A549 (cell line): ENCODE measurements at regions not wholly inside any gene's neighbourhood (a gene's known extent, or its start where the extent isn't known, plus 50 kb on each side); places are given as distances from the start of the nearest gene placed in this dataset.

Source experiments
- ATAC-seq, 2 experiments: fragments of 200-7000 bp in 1 of 2; fragments of >200 bp in 1 of 2; cut with Nextera tagmentation in 1 of 2; cut with Tn5 transposase in 1 of 2; 3 replicates each; pipeline versions ENCODE4 v1.8.0 to v1.9.1; 2018 to 2020; ENCODE audit warnings: mild to moderate bottlenecking in 1 of 2, moderate library complexity in 1 of 2
- CTCF ChIA-PET: fragments of 300-600 bp; sonication (Branson Sonifier 250); formaldehyde crosslinking; extraction: SDS; loops from one replicate; lab custom pipeline; 2021; ENCODE audit warnings: antibody characterized with exemption, inconsistent platforms; lab: Yijun Ruan, JAX
- POLR2A ChIA-PET: fragments of 350-600 bp; formaldehyde crosslinking; extraction: SDS; loops from one replicate; lab custom pipeline; 2021; ENCODE audit warnings: antibody characterized with exemption, inconsistent platforms; lab: Yijun Ruan, JAX
- DNase-seq, 2 experiments: peaks; one replicate each; pipeline versions ENCODE4 v3.0.0 to v3.0.0-alpha.2; 2011 to 2016; ENCODE audit warnings: low read depth in 1 of 2, low spot score in 1 of 2
- FAIRE-seq: peaks from 2 replicates; lab custom pipeline; 2011; peaks lifted over from hg19 to GRCh38; lab: Jason Lieb, UNC
- H3K27ac ChIP-seq, 2 experiments: fragments of >200 bp; sonication (Bioruptor Twin); formaldehyde crosslinking; 3 replicates each; pipeline ENCODE4 v1.5.1; 2016 to 2017
- H3K4me1 ChIP-seq: fragments of >200 bp; sonication (Bioruptor Twin); formaldehyde crosslinking; 3 replicates; pipeline ENCODE4 v1.6.1; 2016
- H3K4me2 ChIP-seq: fragments of >200 bp; sonication (Bioruptor Twin); formaldehyde crosslinking; 3 replicates; pipeline ENCODE4 v1.6.1; 2016
- H3K4me3 ChIP-seq: fragments of >200 bp; sonication (Bioruptor Twin); formaldehyde crosslinking; 3 replicates; pipeline ENCODE4 v1.5.1; 2016
- H3K9me3 ChIP-seq: fragments of >200 bp; sonication (Bioruptor Twin); formaldehyde crosslinking; 3 replicates; pipeline ENCODE4 v1.6.1; 2016
- ATOH8 ChIP-seq: fragments of 250-450 bp; sonication (Bioruptor Pico); IDR thresholded peaks from 2 replicates; pipeline ENCODE4 v1.5.0; 2020; ENCODE audit warnings: low read depth, mild to moderate bottlenecking, moderate library complexity
- CEBPB ChIP-seq, 2 experiments: fragments of >200 bp in 1 of 2; sonication (Bioruptor Twin) in 1 of 2; formaldehyde crosslinking in 1 of 2; IDR thresholded peaks; 2 replicates each; pipeline ENCODE4 v1.6.1; 2012 to 2016
- CHD2 ChIP-seq: fragments of 150-350 bp; IDR thresholded peaks from 2 replicates; pipeline ENCODE4 v1.6.1; 2014; ENCODE audit warnings: low read length; ENCODE audit not compliant: partially characterized antibody
- CHD4 ChIP-seq: fragments of 200-600 bp; sonication (generic); IDR thresholded peaks from 2 replicates; pipeline ENCODE4 v1.6.1; 2016; ENCODE audit warnings: antibody characterized with exemption, mild to moderate bottlenecking, borderline replicate concordance
- EHF ChIP-seq: fragments of 250-450 bp; sonication (Bioruptor Pico); IDR thresholded peaks from 2 replicates; pipeline ENCODE4 v1.5.0; 2020; ENCODE audit warnings: mild to moderate bottlenecking
- ELK1 ChIP-seq: fragments of 150-350 bp; IDR thresholded peaks from 2 replicates; pipeline ENCODE4 v1.6.1; 2014; ENCODE audit warnings: low read depth, mild to moderate bottlenecking, low read length
- GATA3 ChIP-seq: IDR thresholded peaks from 2 replicates; pipeline ENCODE4 v1.6.1; 2012; ENCODE audit warnings: borderline replicate concordance
- JUNB ChIP-seq: fragments of >200 bp; sonication (Bioruptor Twin); formaldehyde crosslinking; IDR thresholded peaks from 2 replicates; pipeline ENCODE4 v1.6.1; 2016
- MYC ChIP-seq: IDR thresholded peaks from 2 replicates; pipeline ENCODE4 v1.6.1; 2012; ENCODE audit warnings: mild to moderate bottlenecking, inconsistent platforms, low read length, improper control_type of control experiment, borderline replicate concordance
- NPAS2 ChIP-seq: fragments of 250-450 bp; sonication (Bioruptor Pico); IDR thresholded peaks from 2 replicates; pipeline ENCODE4 v1.8.0; 2022; ENCODE audit warnings: mild to moderate bottlenecking, moderate library complexity, borderline replicate concordance
- PHF8 ChIP-seq: fragments of 200-600 bp; sonication (generic); IDR thresholded peaks from 2 replicates; pipeline ENCODE4 v1.6.1; 2016; ENCODE audit warnings: low read depth, mild to moderate bottlenecking, antibody characterized with exemption, moderate library complexity, borderline replicate concordance
- RARB ChIP-seq: fragments of 250-450 bp; sonication (Bioruptor Pico); IDR thresholded peaks from 2 replicates; pipeline ENCODE4 v1.8.0; 2021; ENCODE audit warnings: mild to moderate bottlenecking, moderate library complexity
- SREBF2 ChIP-seq: fragments of 450-650 bp; IDR thresholded peaks from 2 replicates; pipeline ENCODE4 v1.6.1; 2014; ENCODE audit warnings: mild to moderate bottlenecking, moderate library complexity
- TFCP2L1 ChIP-seq: fragments of 250-450 bp; sonication (Bioruptor Pico); IDR thresholded peaks from 2 replicates; pipeline ENCODE4 v1.5.0; 2021; ENCODE audit warnings: mild to moderate bottlenecking
- WGBS: methylation state at CpG from one replicate; pipeline ENCODE4 v1.1.6; 2017; ENCODE audit errors: missing lambda C conversion rate; 5-methylcytosine and 5-hydroxymethylcytosine counted together
- TF ChIP-seq, protein P1 (sequence below): fragments of 200-600 bp; sonication (generic); IDR thresholded peaks from 2 replicates; pipeline ENCODE4 v1.6.1; 2016; ENCODE audit warnings: antibody characterized with exemption, mild to moderate bottlenecking, moderate library complexity
- TF ChIP-seq, protein P2 (sequence below): IDR thresholded peaks from 2 replicates; pipeline ENCODE4 v1.6.1; 2012

- FAIRE-seq, result no peak
- DNase-seq, result no peak
- Histone ChIP-seq H3K27ac (no peak overlapping the region), H3K4me1 (no peaks in the 10 kb centered on the region), H3K9me3 (0 out of 3 replicates have a peak, but pooled peaks cover 3% of the 10 kb centered on the region), H3K4me3 (no peak overlapping the region), H3K4me2 (no peak overlapping the region)
- ATAC-seq, result no peak
- CTCF ChIA-PET, result no interaction called here
- 38% methylated on average over 3 of the region's 3 CpGs for WGBS
- POLR2A ChIA-PET, result no interaction called here
- no peak for TF ChIP-seq SREBF2
- TF ChIP-seq MYC, result no peak
- TF ChIP-seq ATOH8, result no peak
- TF ChIP-seq ELK1, result no peak
- no peak for TF ChIP-seq CHD4
- TF ChIP-seq CHD2, result no peak
- TF ChIP-seq TFCP2L1, result no peak
- TF ChIP-seq, protein P1, sequence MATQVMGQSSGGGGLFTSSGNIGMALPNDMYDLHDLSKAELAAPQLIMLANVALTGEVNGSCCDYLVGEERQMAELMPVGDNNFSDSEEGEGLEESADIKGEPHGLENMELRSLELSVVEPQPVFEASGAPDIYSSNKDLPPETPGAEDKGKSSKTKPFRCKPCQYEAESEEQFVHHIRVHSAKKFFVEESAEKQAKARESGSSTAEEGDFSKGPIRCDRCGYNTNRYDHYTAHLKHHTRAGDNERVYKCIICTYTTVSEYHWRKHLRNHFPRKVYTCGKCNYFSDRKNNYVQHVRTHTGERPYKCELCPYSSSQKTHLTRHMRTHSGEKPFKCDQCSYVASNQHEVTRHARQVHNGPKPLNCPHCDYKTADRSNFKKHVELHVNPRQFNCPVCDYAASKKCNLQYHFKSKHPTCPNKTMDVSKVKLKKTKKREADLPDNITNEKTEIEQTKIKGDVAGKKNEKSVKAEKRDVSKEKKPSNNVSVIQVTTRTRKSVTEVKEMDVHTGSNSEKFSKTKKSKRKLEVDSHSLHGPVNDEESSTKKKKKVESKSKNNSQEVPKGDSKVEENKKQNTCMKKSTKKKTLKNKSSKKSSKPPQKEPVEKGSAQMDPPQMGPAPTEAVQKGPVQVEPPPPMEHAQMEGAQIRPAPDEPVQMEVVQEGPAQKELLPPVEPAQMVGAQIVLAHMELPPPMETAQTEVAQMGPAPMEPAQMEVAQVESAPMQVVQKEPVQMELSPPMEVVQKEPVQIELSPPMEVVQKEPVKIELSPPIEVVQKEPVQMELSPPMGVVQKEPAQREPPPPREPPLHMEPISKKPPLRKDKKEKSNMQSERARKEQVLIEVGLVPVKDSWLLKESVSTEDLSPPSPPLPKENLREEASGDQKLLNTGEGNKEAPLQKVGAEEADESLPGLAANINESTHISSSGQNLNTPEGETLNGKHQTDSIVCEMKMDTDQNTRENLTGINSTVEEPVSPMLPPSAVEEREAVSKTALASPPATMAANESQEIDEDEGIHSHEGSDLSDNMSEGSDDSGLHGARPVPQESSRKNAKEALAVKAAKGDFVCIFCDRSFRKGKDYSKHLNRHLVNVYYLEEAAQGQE, result no peak
- no peak for TF ChIP-seq JUNB
- TF ChIP-seq RARB (CRISPR knock-in tag), result no peak
- no peak for TF ChIP-seq GATA3
- TF ChIP-seq EHF, result no peak
Measured at GRCh38 chr15:95832668-95833067, 497.8 kb upstream of the NR2F2 start.

- no peak overlapping the region for H3K27ac ChIP-seq
- H3K9me3 ChIP-seq, result 0 out of 3 replicates have a peak, but pooled peaks cover 3% of the 10 kb centered on the region
- no peak for ATAC-seq
- TF ChIP-seq CEBPB (IDR thresholded peaks at IDR 0.05), result 0 out of 4 replicates have a peak, but pooled peaks of 1 of the 2 experiments have one; percentile 12
- no peak for TF ChIP-seq NPAS2 (CRISPR knock-in tag)
- TF ChIP-seq, all 56 proteins: peak for 1
- Histone ChIP-seq H3K4me2 (no peak overlapping the region), H3K4me1 (no peaks in the 10 kb centered on the region), H3K4me3 (no peak overlapping the region)
- FAIRE-seq (no peak), DNase-seq (no peak)
- ChIA-PET POLR2A (no interaction called here), CTCF (interaction anchor here (0.6 kb wide), 1 partner anchor 1188 kb away, joined by 3 read pairs; no protein-coding TSS in a partner anchor)
- 61% methylated on average over 5 of the region's 5 CpGs for WGBS
Measured at GRCh38 chr15:95834028-95834804, 496.3 kb upstream of the NR2F2 start.

DNA sequence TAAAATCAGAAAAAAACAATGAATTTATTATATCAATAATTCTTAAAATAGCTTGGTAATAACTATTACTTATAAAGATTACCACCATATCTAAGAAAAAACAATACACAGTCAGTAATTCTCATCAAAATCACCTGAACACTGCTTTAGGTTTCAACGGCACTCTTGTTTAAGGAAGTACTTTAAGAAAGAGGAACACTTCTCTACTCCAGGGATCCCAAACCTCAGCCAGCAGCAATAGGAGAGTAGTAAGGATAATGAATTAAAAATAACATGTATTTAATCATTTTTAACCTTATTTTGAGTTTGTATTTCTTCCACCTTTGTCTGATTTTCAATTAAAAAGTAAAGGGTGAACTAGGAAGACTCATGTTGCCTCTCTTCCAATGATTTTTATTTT is 494.0 kb upstream of the NR2F2 start:
- 0 out of 3 replicates have a peak, but pooled peaks cover 3% of the 10 kb centered on the region for H3K9me3 ChIP-seq
- H3K4me3 ChIP-seq, result no peak overlapping the region
- WGBS, result 72% methylated on average over 1 of the region's 1 CpG
- H3K4me1 ChIP-seq, result no peaks in the 10 kb centered on the region
- no peak overlapping the region for H3K4me2 ChIP-seq
- DNase-seq (no peak), ATAC-seq (no peak), FAIRE-seq (peak; percentile 32)
- POLR2A ChIA-PET, result no interaction called here
- no peak overlapping the region for H3K27ac ChIP-seq
- CTCF ChIA-PET, result no interaction called here
- TF ChIP-seq MYC (no peak), PHF8 (no peak)
- TF ChIP-seq, protein P2, sequence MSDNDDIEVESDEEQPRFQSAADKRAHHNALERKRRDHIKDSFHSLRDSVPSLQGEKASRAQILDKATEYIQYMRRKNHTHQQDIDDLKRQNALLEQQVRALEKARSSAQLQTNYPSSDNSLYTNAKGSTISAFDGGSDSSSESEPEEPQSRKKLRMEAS, result no peak
